NOMO-1 treated with DMSO at 0.1 percent for 48 hours (cell line): ENCODE measurements at regions not wholly inside any gene's neighbourhood (a gene's known extent, or its start where the extent isn't known, plus 50 kb on each side); places are given as distances from the start of the nearest gene placed in this dataset.
"Not testable (repeated sequence)": the region's sequence is repeated elsewhere in the genome, so short reads cannot be mapped to it uniquely, and the experiment has no call there.

Experiments used
- DNase-seq: peaks from one replicate; lab custom pipeline; 2025; ENCODE audit not compliant: unreplicated experiment; lab: John Stamatoyannopoulos, UW

GRCh38 chr15:20473465-20473864, 68.1 kb downstream of the GOLGA6L6 start:
- not testable (repeated sequence) for DNase-seq

- not testable (repeated sequence) for DNase-seq
These were observed 68.6 kb downstream of the GOLGA6L6 start for GRCh38 chr15:20472983-20473382.

GRCh38 chr15:20470810-20471209, 70.8 kb downstream of the GOLGA6L6 start:
- DNase-seq = not testable (repeated sequence)

GRCh38 chr15:20441138-20441537, 100.5 kb downstream of the GOLGA6L6 start:
- DNase-seq = not testable (repeated sequence)

GRCh38 chr15:20440390-20440789, 101.2 kb downstream of the GOLGA6L6 start:
- DNase-seq = not testable (repeated sequence)

- DNase-seq = not testable (repeated sequence)
These were observed 102.5 kb downstream of the GOLGA6L6 start for GRCh38 chr15:20439111-20439510.

GRCh38 chr15:20438255-20438654, 103.3 kb downstream of the GOLGA6L6 start:
- DNase-seq = not testable (repeated sequence)

GRCh38 chr15:20433468-20433867, 108.1 kb downstream of the GOLGA6L6 start:
- not testable (repeated sequence) for DNase-seq

- DNase-seq = not testable (repeated sequence)
These were observed 111.1 kb downstream of the GOLGA6L6 start for GRCh38 chr15:20430495-20430894.

GRCh38 chr15:20420710-20421109, 120.9 kb downstream of the GOLGA6L6 start:
- not testable (repeated sequence) for DNase-seq

- not testable (repeated sequence) for DNase-seq
These were observed 125.0 kb downstream of the GOLGA6L6 start for GRCh38 chr15:20416618-20417017.

- DNase-seq = not testable (repeated sequence)
These were observed 131.9 kb downstream of the GOLGA6L6 start for GRCh38 chr15:20409667-20410198.

GRCh38 chr15:20409247-20409646, 132.4 kb downstream of the GOLGA6L6 start:
- DNase-seq = no peak

- DNase-seq = no peak
These were observed 134.0 kb downstream of the GOLGA6L6 start for GRCh38 chr15:20407553-20407952.

GRCh38 chr15:20404571-20404970, 137.0 kb downstream of the GOLGA6L6 start:
- DNase-seq = not testable (repeated sequence)

- not testable (repeated sequence) for DNase-seq
These were observed 139.0 kb downstream of the GOLGA6L6 start for GRCh38 chr15:20402586-20402985.

GRCh38 chr15:20401058-20401457, 140.5 kb downstream of the GOLGA6L6 start:
- DNase-seq = not testable (repeated sequence)

- not testable (repeated sequence) for DNase-seq
These were observed 142.9 kb downstream of the GOLGA6L6 start for GRCh38 chr15:20398680-20399079.

- not testable (repeated sequence) for DNase-seq
These were observed 153.4 kb downstream of the GOLGA6L6 start for GRCh38 chr15:20388161-20388560.

- DNase-seq = no peak
These were observed 155.4 kb downstream of the GOLGA6L6 start for GRCh38 chr15:20386198-20386597.

- not testable (repeated sequence) for DNase-seq
These were observed 161.4 kb downstream of the GOLGA6L6 start for GRCh38 chr15:20380199-20380598.

GRCh38 chr15:20376872-20377271, 164.7 kb downstream of the GOLGA6L6 start:
- no peak for DNase-seq

- DNase-seq = not testable (repeated sequence)
These were observed 169.2 kb downstream of the GOLGA6L6 start for GRCh38 chr15:20372416-20372815.
